ENCODE measurements at regions not wholly inside any gene's neighbourhood (a gene's known extent, or its start where the extent isn't known, plus 50 kb on each side); places are given as distances from the start of the nearest gene placed in this dataset.
A peak's percentile ranks its signal among the peaks of the same experiment; 100 is the strongest.

GRCh38 chr15:98398056-98398455 is 250.3 kb upstream of the IGF1R start:
- H3K36me3 Mint-ChIP-seq (ENCODE audit: low read depth): no peaks in the 10 kb centered on the region
- no peak overlapping the region for H3K4me3 Mint-ChIP-seq
- no peak for TF ChIP-seq CTCF (IDR thresholded peaks at IDR 0.05; ENCODE audit: unreplicated experiment in 3 of 3)

GRCh38 chr15:98398886-98399285 is 249.5 kb upstream of the IGF1R start:
- no peaks in the 10 kb centered on the region for H3K36me3 Mint-ChIP-seq (ENCODE audit: low read depth)

More at GRCh38 chr15:98398056-98398455, 250.3 kb upstream of the IGF1R start:
- H3K4me1 Mint-ChIP-seq: peaks cover 6% of the 10 kb centered on the region
- H3K27me3 Mint-ChIP-seq (ENCODE audit: low read depth): peaks cover 35% of the 10 kb centered on the region
- H3K9me3 Mint-ChIP-seq: peaks cover 3% of the 10 kb centered on the region
- peak overlapping the region; percentile 41 to 58 (median 45) for H3K27ac Mint-ChIP-seq

GRCh38 chr15:98400120-98400519 is 248.2 kb upstream of the IGF1R start:
- H3K27ac Mint-ChIP-seq: no peak overlapping the region
- no peak overlapping the region for H3K4me3 Mint-ChIP-seq
- H3K27me3 Mint-ChIP-seq (ENCODE audit: low read depth): peaks cover 34% of the 10 kb centered on the region
- peaks cover 6% of the 10 kb centered on the region for H3K4me1 Mint-ChIP-seq
- TF ChIP-seq CTCF (IDR thresholded peaks at IDR 0.05; ENCODE audit: unreplicated experiment in 3 of 3): no peak
- H3K36me3 Mint-ChIP-seq (ENCODE audit: low read depth): no peaks in the 10 kb centered on the region
- H3K9me3 Mint-ChIP-seq: peaks cover 3% of the 10 kb centered on the region

More at GRCh38 chr15:98398886-98399285, 249.5 kb upstream of the IGF1R start:
- no peak for TF ChIP-seq CTCF (IDR thresholded peaks at IDR 0.05; ENCODE audit: unreplicated experiment in 3 of 3)
- Mint-ChIP-seq H3K4me1 (peaks cover 6% of the 10 kb centered on the region), H3K9me3 (peaks cover 3% of the 10 kb centered on the region), H3K27me3 (ENCODE audit: low read depth) (peaks cover 34% of the 10 kb centered on the region), H3K4me3 (no peak overlapping the region), H3K27ac (no peak overlapping the region)

GRCh38 chr15:98401029-98401428 is 247.3 kb upstream of the IGF1R start:
- no peaks in the 10 kb centered on the region for H3K36me3 Mint-ChIP-seq (ENCODE audit: low read depth)
- peaks cover 3% of the 10 kb centered on the region for H3K9me3 Mint-ChIP-seq
- peaks cover 31% of the 10 kb centered on the region for H3K27me3 Mint-ChIP-seq (ENCODE audit: low read depth)
- H3K27ac Mint-ChIP-seq: peak overlapping the region in 1 of 3 experiments; percentile 30
- no peak for TF ChIP-seq CTCF (IDR thresholded peaks at IDR 0.05; ENCODE audit: unreplicated experiment in 3 of 3)
- peaks cover 6% of the 10 kb centered on the region for H3K4me1 Mint-ChIP-seq
- H3K4me3 Mint-ChIP-seq: no peak overlapping the region

GRCh38 chr15:98402486-98402885 is 245.9 kb upstream of the IGF1R start:
- Mint-ChIP-seq H3K27ac (no peak overlapping the region), H3K36me3 (ENCODE audit: low read depth) (no peaks in the 10 kb centered on the region), H3K27me3 (ENCODE audit: low read depth) (peaks cover 31% of the 10 kb centered on the region), H3K4me3 (no peak overlapping the region), H3K9me3 (peaks cover 3% of the 10 kb centered on the region), H3K4me1 (peaks cover 6% of the 10 kb centered on the region)
- no peak for TF ChIP-seq CTCF (IDR thresholded peaks at IDR 0.05; ENCODE audit: unreplicated experiment in 3 of 3)

GRCh38 chr15:98403169-98403568 is 245.2 kb upstream of the IGF1R start:
- no peaks in the 10 kb centered on the region for H3K4me1 Mint-ChIP-seq
- peaks cover 32% of the 10 kb centered on the region for H3K27me3 Mint-ChIP-seq (ENCODE audit: low read depth)
- H3K36me3 Mint-ChIP-seq (ENCODE audit: low read depth): no peaks in the 10 kb centered on the region
- H3K27ac Mint-ChIP-seq: no peak overlapping the region
- peaks cover 3% of the 10 kb centered on the region for H3K9me3 Mint-ChIP-seq
- no peak for TF ChIP-seq CTCF (IDR thresholded peaks at IDR 0.05; ENCODE audit: unreplicated experiment in 3 of 3)
- no peak overlapping the region for H3K4me3 Mint-ChIP-seq

All from nephron (organoid).